H9 (cell line): ENCODE measurements at regions not wholly inside any gene's neighbourhood (a gene's known extent, or its start where the extent isn't known, plus 50 kb on each side); places are given as distances from the start of the nearest gene placed in this dataset.

Experiments used
- DNase-seq: peaks from one replicate; pipeline ENCODE4 v3.0.0-alpha.2; 2017
- H2AFZ ChIP-seq: one replicate; pipeline ENCODE4 v1.6.1; 2013; ENCODE audit warnings: mild to moderate bottlenecking, low read length, control low read depth, moderate library complexity
- H2AK5ac ChIP-seq: 2 replicates; pipeline ENCODE4 v1.6.1; 2013; ENCODE audit warnings: low read length, control low read depth, mixed read lengths; ENCODE audit not compliant: insufficient read length
- H2BK120ac ChIP-seq: one replicate; pipeline ENCODE4 v1.6.1; 2013; ENCODE audit warnings: low read depth, mild to moderate bottlenecking, low read length, control low read depth, inconsistent platforms; ENCODE audit not compliant: poor library complexity, severe bottlenecking
- H2BK12ac ChIP-seq: 2 replicates; pipeline ENCODE4 v1.6.1; 2013; ENCODE audit warnings: low read length, control low read depth, mixed read lengths, low read depth; ENCODE audit not compliant: insufficient read length
- H2BK15ac ChIP-seq: 2 replicates; pipeline ENCODE4 v1.6.1; 2013; ENCODE audit warnings: low read depth, low read length, control low read depth
- H2BK20ac ChIP-seq: one replicate; pipeline ENCODE4 v1.6.1; 2013; ENCODE audit warnings: low read depth, mild to moderate bottlenecking, low read length, control low read depth, inconsistent platforms; ENCODE audit not compliant: poor library complexity, severe bottlenecking
- H2BK5ac ChIP-seq: 2 replicates; pipeline ENCODE4 v1.6.1; 2013; ENCODE audit warnings: low read length, control low read depth, mixed read lengths; ENCODE audit not compliant: insufficient read length
- H3K14ac ChIP-seq: 2 replicates; pipeline ENCODE4 v1.6.1; 2013; ENCODE audit warnings: low read length, control low read depth; ENCODE audit not compliant: insufficient read depth
- H3K18ac ChIP-seq: 2 replicates; pipeline ENCODE4 v1.6.1; 2013; ENCODE audit warnings: low read depth, mild to moderate bottlenecking, mixed read lengths, low read length, control low read depth; ENCODE audit not compliant: insufficient read length
- H3K23ac ChIP-seq: 2 replicates; pipeline ENCODE4 v1.6.1; 2013; ENCODE audit warnings: low read length, control low read depth, mixed read lengths, low read depth; ENCODE audit not compliant: insufficient read length
- H3K23me2 ChIP-seq: 2 replicates; pipeline ENCODE4 v1.6.1; 2013; ENCODE audit warnings: low read depth, mild to moderate bottlenecking, mixed read lengths, low read length, control low read depth; ENCODE audit not compliant: insufficient read length, poor library complexity, severe bottlenecking
- H3K27ac ChIP-seq: 2 replicates; pipeline ENCODE4 v1.5.1; 2013; ENCODE audit warnings: low read length, control low read depth, mixed read lengths, low read depth; ENCODE audit not compliant: insufficient read length
- H3K27me3 ChIP-seq: 2 replicates; pipeline ENCODE4 v1.6.1; 2013; ENCODE audit warnings: low read length, control low read depth, inconsistent platforms; ENCODE audit not compliant: insufficient read depth
- H3K4ac ChIP-seq: 2 replicates; pipeline ENCODE4 v1.6.1; 2013; ENCODE audit warnings: low read depth, mild to moderate bottlenecking, control low read depth, inconsistent platforms, low read length, moderate library complexity
- H3K4me1 ChIP-seq: 2 replicates; pipeline ENCODE4 v1.6.1; 2013; ENCODE audit warnings: low read length, control low read depth, inconsistent platforms; ENCODE audit not compliant: insufficient read depth
- H3K4me2 ChIP-seq: 2 replicates; pipeline ENCODE4 v1.6.1; 2013; ENCODE audit warnings: low read length, control low read depth, mixed read lengths; ENCODE audit not compliant: insufficient read length, insufficient read depth
- H3K56ac ChIP-seq: 2 replicates; pipeline ENCODE4 v1.6.1; 2013; ENCODE audit warnings: low read depth, mild to moderate bottlenecking, mixed read lengths, low read length, control low read depth; ENCODE audit not compliant: insufficient read length
- H3K79me1 ChIP-seq: 2 replicates; pipeline ENCODE4 v1.6.1; 2013; ENCODE audit warnings: low read depth, mild to moderate bottlenecking, moderate library complexity, low read length, control low read depth, inconsistent platforms; ENCODE audit not compliant: insufficient read depth, poor library complexity, severe bottlenecking
- H3K79me2 ChIP-seq: 2 replicates; pipeline ENCODE4 v1.6.1; 2013; ENCODE audit warnings: low read length, control low read depth, inconsistent platforms; ENCODE audit not compliant: insufficient read depth
- H3K9ac ChIP-seq: 2 replicates; pipeline ENCODE4 v1.6.1; 2013; ENCODE audit warnings: low read length, control low read depth, mixed read lengths; ENCODE audit not compliant: insufficient read length; ENCODE audit errors: extremely low read depth
- H3K9me3 ChIP-seq: one replicate; pipeline ENCODE4 v1.6.1; 2013; ENCODE audit warnings: low read depth, low read length, inconsistent platforms; ENCODE audit not compliant: control insufficient read depth
- H3T11ph ChIP-seq: one replicate; pipeline ENCODE4 v1.6.1; 2013; ENCODE audit warnings: mild to moderate bottlenecking, low read length, control low read depth, inconsistent platforms
- H4K20me1 ChIP-seq: one replicate; pipeline ENCODE4 v1.6.1; 2013; ENCODE audit not compliant: control insufficient read depth, insufficient read length, insufficient read depth
- H4K5ac ChIP-seq: 2 replicates; pipeline ENCODE4 v1.6.1; 2013; ENCODE audit warnings: low read depth, mild to moderate bottlenecking, mixed read lengths, low read length, control low read depth; ENCODE audit not compliant: insufficient read length
- H4K8ac ChIP-seq: replicated peaks from 2 replicates; pipeline ENCODE4 v1.6.1; 2013; ENCODE audit warnings: low read length, control low read depth, mixed read lengths, low read depth; ENCODE audit not compliant: insufficient read length
- H4K91ac ChIP-seq: 2 replicates; pipeline ENCODE4 v1.6.1; 2013; ENCODE audit warnings: low read depth, mild to moderate bottlenecking, moderate library complexity, mixed read lengths, low read length, control low read depth; ENCODE audit not compliant: insufficient read length
- H3K27ac Mint-ChIP-seq, 3 experiments: 2 replicates in 2 of 3; 3 replicates in 1 of 3; pipeline ENCODE4 v1.8.0; 2020 to 2021; ENCODE audit warnings: mixed read lengths in 3 of 3, mild to moderate bottlenecking in 1 of 3, moderate library complexity in 1 of 3
- H3K27me3 Mint-ChIP-seq: 2 replicates; pipeline ENCODE4 v1.8.0; 2021; ENCODE audit warnings: low read depth, mild to moderate bottlenecking, moderate library complexity, mixed read lengths
- H3K36me3 Mint-ChIP-seq, 3 experiments: 2 replicates in 2 of 3; 3 replicates in 1 of 3; pipeline ENCODE4 v1.8.0; 2020 to 2021; ENCODE audit warnings: low read depth in 3 of 3, mixed read lengths in 3 of 3; ENCODE audit not compliant: insufficient read depth in 1 of 3
- H3K4me1 Mint-ChIP-seq, 2 experiments: 2 replicates each; pipeline ENCODE4 v1.8.0; 2020; ENCODE audit warnings: mixed read lengths in 2 of 2
- H3K4me3 Mint-ChIP-seq, 2 experiments: 2 replicates in 1 of 2; 3 replicates in 1 of 2; pipeline ENCODE4 v1.8.0; 2020 to 2021; ENCODE audit warnings: mild to moderate bottlenecking in 2 of 2, mixed read lengths in 2 of 2, moderate library complexity in 1 of 2
- H3K9me3 Mint-ChIP-seq, 2 experiments: 2 replicates in 1 of 2; 3 replicates in 1 of 2; pipeline ENCODE4 v1.8.0; 2020; ENCODE audit warnings: mild to moderate bottlenecking in 2 of 2, mixed read lengths in 2 of 2, moderate library complexity in 1 of 2
- CTCF ChIP-seq: fragments of 200-600 bp; sonication (generic); conservative IDR thresholded peaks from 3 replicates; pipeline ENCODE4 v1.8.0; 2021; ENCODE audit warnings: antibody characterized with exemption, mild to moderate bottlenecking
- WGBS: extraction: QIAGEN DNeasy Blood & Tissue Kit; methylation state at CpG from one replicate; pipeline ENCODE4 v1.1.7; 2013; ENCODE audit warnings: missing lambda C conversion rate, low lambda C conversion rate, mixed read lengths; ENCODE audit not compliant: insufficient read length; ENCODE audit errors: extremely low coverage; 5-methylcytosine and 5-hydroxymethylcytosine counted together

GRCh38 chr13:27338816-27339215 lies 68.2 kb downstream of the RASL11A start:
- Histone ChIP-seq H3T11ph (no peak overlapping the region), H4K8ac (no peak overlapping the region), H3K23ac (no peak overlapping the region), H3K4me1 (no peaks in the 10 kb centered on the region; the same call in 1 of the 2 replicates), H4K5ac (no peak overlapping the region), H2BK5ac (no peak overlapping the region), H4K20me1 (no peaks in the 10 kb centered on the region), H3K14ac (no peak overlapping the region), H3K4ac (no peak overlapping the region), H3K9ac (no peak overlapping the region), H2BK120ac (no peak overlapping the region), H3K9me3 (no peaks in the 10 kb centered on the region), H3K79me2 (no peaks in the 10 kb centered on the region), H3K18ac (no peak overlapping the region), H2BK20ac (no peak overlapping the region), H2BK15ac (no peak overlapping the region), H2AFZ (no peak overlapping the region), H3K56ac (no peak overlapping the region), H3K27me3 (no peaks in the 10 kb centered on the region), H3K27ac (no peak overlapping the region), H3K4me2 (no peak overlapping the region), H2BK12ac (no peak overlapping the region), H3K79me1 (no peaks in the 10 kb centered on the region), H4K91ac (no peak overlapping the region), H3K23me2 (no peaks in the 10 kb centered on the region), H2AK5ac (no peak overlapping the region)
- DNase-seq: peak; percentile 77
- Mint-ChIP-seq H3K27ac (no peak overlapping the region), H3K9me3 (no peaks in the 10 kb centered on the region), H3K4me3 (no peak overlapping the region), H3K36me3 (no peaks in the 10 kb centered on the region; a peak in 1 of 7 replicates), H3K27me3 (peaks cover 3% of the 10 kb centered on the region; the same call in 1 of the 2 replicates), H3K4me1 (peaks cover 50 to 51% of the 10 kb centered on the region in 2 experiments)
- no CpG with 5 or more reads among the region's 8 CpGs for WGBS
- TF ChIP-seq CTCF: peak; percentile 48; the same call in 2 of the 3 replicates
